Skin epidermis (tissue), 12 donors: ENCODE measurements at regions not wholly inside any gene's neighbourhood (a gene's known extent, or its start where the extent isn't known, plus 50 kb on each side); places are given as distances from the start of the nearest gene placed in this dataset.

Experiments
- H3K27ac ChIP-seq, 21 experiments: fragments of 200-600 bp; sonication (generic) in 11 of 21; one replicate each; pipeline ENCODE4 v1.5.0; 2020; ENCODE audit warnings: mild to moderate bottlenecking in 3 of 21, inconsistent platforms in 2 of 21, moderate library complexity in 2 of 21
- H3K4me3 ChIP-seq, 7 experiments: fragments of 200-600 bp; sonication (generic) in 2 of 7; one replicate each; pipeline ENCODE4 v1.5.0; 2020; ENCODE audit warnings: inconsistent platforms in 2 of 7, mild to moderate bottlenecking in 2 of 7, moderate library complexity in 1 of 7

DNA sequence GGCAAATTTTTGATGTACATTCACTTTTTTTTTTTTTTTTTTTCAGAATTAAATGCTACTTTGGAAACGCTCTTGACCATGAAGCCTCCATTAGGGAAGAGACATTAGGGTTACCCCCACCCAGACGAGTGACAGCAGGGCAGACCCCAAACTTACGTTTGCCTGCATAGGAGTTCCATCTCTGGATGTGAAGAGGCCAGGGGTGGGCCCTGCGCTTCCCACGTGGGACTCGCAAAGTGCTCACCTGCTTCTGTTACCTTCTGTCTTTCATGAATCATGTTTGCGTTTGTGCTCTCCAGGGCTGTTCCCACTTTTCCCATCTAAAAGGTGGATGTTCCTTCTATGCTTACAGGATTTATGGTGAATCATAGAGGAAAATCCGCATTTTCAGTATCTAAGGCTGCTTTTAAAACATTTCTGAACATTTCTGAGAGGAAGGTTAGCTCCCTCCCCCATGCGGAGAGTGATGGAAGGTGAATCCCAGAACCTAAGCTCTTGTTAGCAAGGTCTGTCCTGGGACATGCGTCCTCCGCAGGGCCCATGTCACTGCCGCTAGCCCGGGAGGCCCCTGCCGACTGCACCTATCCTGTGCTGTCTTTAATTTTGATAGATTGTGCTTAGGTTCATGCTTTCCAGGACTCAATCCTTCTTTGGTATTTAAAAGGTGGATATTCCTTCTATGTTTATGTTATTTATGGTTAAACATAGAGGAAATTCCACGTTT, 135.7 kb upstream of the RTL1 start:
- no peak overlapping the region for H3K4me3 ChIP-seq
- H3K27ac ChIP-seq = no peak overlapping the region

DNA sequence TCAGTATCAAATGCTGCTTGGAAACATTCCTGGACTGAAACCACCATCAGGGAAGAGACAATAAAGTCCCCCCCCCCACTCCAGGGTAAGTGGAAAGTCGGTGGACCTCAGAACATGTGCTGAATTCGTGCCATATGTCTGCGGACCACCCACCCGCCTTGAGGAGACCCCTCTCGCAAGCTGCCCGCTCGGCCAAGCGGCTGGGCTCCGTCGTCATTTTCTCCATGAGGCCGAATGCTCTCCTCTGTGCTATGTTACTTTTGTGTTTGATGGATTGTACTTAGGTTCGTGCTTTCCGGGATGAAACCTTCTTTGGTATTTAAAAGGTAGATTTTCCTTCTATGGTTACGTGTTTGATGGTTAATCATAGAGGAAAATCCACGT, 136.2 kb upstream of the RTL1 start:
- Histone ChIP-seq H3K4me3 (no peak overlapping the region), H3K27ac (no peak overlapping the region)

DNA sequence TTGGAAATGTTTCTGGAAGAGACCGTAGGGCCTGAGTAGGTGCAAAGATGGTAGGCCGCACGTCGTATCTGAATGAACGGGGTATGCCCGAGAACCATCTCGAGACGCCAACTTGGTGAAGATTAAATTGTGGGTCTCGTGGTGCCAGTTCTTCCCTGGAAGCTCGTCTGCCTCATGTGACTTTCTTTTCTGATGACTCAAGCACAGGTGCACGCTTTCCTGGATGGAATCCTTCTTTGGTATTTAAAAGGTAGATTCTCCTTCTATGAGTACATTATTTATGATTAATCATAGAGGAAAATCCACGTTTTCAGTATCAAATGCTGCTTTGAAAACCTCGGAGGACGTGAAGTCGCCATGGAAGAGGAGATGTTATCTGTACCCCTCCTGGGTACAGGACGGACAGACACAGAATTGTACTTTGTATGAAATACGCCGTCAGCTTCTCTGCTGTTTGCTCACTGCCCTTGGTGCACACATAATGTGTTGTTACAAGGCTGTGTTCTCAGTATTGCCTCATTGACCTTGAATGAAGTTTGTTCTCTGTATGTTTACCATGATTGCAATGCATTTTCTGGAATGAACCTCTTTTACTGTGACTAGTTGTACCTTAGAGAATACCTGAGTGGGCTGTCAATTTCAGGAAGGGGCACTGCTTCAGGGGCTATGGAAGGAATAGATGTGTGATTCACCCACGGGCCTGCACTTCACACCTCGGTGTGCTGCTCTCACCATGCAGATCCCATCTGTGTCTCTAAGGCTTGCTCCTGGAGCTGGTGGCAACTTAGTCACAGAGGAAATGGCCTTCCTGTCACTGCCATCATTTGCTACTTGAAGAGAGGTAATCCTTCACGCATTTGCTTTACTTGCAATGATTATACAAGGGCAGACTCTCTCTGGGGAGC, 137.3 kb upstream of the RTL1 start:
- H3K4me3 ChIP-seq = no peak overlapping the region
- H3K27ac ChIP-seq = no peak overlapping the region

DNA sequence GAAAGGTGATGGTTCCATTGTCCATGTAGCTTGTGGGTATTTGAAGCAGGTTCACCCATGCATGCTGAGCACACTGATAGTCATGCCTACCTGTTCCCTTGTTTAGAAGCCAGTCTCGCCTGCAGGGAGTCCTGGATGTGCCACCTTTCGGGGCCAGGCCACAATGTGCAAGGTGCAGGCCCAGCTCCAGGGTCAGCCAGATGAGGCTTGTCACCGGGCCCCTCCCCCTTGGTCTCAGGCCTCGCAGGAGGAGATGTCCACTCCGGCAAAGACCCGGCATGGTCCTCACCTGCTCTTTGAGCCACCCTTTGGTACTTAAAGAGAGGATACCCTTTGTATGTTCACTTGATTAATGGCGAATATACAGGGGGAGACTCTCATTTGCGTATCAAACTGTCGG, 140.4 kb upstream of the RTL1 start:
- H3K4me3 ChIP-seq = no peak overlapping the region
- no peak overlapping the region for H3K27ac ChIP-seq

DNA sequence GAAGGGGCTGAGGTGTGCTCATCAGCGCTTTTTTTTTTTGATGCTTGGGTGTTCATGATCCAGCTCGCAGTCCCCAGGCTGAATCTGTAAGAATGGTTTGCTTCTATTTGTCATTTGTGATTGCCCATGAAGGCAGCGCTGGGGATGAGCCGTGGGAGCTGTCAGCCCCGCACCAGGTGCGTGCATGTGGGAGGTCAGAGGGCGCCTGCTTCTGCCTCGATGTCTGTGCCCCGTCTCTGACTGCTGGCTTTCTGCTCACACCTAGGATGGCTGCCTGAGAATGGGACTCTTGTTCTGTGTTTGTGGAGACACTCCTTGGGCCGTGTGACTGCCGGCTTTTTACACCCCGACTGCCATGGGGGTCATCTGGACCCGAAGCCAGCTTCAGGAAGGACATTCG, 141.2 kb upstream of the RTL1 start:
- Histone ChIP-seq H3K27ac (no peak overlapping the region), H3K4me3 (no peak overlapping the region)

DNA sequence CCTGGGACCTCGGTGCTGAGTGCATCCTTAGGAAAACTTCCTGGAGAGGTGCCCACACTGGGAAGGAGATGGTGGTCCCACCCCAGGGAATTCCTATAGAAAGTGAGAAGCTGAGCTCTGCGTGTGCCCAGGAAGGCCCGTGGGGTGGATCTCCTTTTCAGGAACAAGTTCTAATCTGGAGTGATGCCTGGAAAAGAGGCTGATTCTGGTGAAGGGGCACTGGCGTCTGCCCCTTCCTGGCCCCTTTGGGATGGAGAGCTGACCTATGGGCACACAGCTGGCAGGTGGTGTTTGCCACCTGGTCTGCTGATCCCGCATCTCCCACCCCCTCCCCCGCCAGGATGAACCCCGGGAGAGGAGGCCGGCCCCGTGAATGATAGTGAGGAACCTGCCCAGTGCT, 142.0 kb upstream of the RTL1 start:
- H3K27ac ChIP-seq = no peak overlapping the region
- H3K4me3 ChIP-seq = no peak overlapping the region

DNA sequence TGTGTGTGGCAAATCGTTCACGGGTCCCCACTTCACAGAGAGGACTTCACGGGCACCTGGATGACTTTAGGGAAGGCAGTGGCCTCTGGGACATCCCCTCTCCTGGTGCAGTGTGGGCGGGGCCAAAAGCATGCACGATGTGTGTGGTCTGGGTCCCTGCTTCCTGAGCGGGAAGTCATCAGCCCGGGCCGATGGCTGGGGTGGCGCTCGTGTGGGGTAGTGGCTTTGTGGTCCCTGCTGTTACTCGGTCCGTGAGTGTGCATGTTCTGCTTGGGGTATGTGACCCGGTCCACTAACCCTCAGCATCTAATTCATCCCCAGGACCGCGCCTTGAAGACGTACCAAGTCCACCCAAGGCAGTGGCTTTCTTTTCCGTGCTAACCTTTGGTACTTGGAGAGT, 142.5 kb upstream of the RTL1 start:
- Histone ChIP-seq H3K4me3 (no peak overlapping the region), H3K27ac (no peak overlapping the region)

DNA sequence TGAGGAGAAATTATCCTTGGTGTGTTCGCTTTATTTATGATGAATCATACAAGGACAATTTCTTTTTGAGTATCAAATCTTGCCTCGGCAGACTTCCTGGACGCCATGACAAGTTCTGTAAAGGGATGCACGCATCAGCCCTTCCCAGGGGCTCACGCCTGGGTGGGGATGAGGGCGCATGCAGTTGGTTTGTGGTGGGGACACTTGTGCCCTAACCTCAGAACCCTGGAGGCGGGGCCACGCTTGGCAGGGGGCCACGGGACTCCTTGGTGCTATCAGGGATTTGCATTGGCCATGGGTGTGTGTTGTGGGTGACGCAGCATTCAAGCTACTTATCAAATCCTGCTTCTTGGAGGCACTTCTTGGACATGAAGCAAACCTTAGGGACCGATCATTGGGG, 143.8 kb upstream of the RTL1 start:
- no peak overlapping the region for H3K4me3 ChIP-seq
- H3K27ac ChIP-seq = no peak overlapping the region

DNA sequence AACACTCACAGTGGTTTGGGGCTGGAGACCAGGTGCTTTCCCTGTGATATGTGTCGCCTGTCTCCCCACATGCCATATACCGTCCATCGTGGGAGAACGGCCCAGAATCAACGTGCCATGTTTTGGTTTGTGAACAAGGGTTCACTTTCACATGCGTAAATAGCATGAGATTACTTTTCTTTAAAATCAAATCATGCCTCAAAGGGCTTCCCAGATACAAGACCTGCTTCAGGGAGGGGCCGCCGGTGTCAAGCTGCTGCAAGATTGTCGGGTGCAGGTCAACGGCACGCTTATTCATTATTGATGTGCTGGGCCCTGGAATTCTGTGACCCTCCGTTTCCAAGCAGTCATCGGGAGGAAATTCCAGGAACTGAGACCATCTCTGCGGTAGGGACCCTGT, 145.2 kb upstream of the RTL1 start:
- Histone ChIP-seq H3K27ac (no peak overlapping the region), H3K4me3 (no peak overlapping the region)

DNA sequence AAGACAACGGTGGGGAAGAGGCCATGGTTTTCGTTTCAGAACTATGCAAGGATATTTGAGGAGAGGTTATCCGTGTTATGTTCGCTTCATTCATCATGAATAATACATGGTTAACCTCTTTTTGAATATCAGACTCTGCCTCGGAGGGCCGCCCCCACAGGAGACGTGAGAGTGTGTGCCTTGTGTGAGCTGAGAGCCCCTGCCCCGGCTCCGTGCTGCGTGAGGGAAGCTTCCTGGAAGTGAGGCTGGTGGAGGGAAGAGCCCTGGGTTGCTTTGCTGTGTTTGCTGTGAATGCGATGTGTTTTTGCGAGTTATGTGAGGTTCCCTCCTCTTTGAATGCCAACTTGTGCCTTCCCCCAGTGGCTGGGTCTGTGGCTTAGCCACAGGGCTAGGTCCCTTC, 146.0 kb upstream of the RTL1 start:
- no peak overlapping the region for H3K27ac ChIP-seq
- no peak overlapping the region for H3K4me3 ChIP-seq

DNA sequence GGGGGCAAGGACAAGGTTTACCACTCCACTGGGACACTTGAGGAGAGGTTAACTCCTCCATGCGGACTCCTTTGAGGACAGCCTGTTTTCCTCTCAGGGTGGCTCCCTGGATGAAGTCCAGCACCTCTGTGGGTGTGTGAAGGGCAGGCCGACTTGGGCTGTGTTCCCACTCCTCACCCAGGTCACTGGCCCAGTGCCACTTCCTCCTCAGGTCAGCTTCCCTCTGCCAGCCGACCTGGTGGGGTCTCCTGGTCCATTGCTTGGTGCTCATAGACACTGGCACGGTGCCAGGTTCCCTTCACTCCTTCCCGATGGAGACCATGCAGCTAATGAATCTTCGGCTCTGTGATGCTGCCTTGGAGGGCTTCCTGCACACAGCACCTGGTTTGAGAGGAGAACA, 146.4 kb upstream of the RTL1 start:
- no peak overlapping the region for H3K27ac ChIP-seq
- no peak overlapping the region for H3K4me3 ChIP-seq

DNA sequence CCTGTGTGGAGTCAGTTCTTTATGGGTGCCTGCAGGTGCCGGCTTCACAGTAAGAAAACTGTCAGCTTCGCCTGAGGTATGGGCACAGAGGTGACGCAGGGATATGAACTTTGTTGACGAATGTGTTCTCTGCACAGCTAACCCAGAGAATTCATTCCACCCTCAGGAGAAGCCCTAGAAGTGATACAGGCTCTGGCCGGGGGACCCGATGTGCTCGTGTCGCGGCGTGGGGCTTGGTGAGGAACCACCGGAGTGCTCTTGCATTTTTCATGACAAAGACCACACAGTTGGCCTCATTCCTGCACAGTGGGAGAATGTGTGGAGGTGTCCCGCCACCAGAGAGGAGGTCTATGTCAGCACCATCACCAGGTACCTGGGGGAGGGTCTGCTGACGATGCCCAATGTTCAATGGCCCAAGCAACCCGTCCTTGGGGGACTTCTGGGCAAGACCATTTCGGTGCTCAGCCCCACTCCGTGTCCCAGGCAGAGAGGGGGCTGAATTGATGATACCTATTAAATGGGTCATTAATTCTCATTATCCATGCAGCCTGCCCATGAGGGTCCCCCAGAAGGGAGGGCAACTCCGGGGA, 147.5 kb upstream of the RTL1 start:
- Histone ChIP-seq H3K27ac (no peak overlapping the region), H3K4me3 (no peak overlapping the region)

DNA sequence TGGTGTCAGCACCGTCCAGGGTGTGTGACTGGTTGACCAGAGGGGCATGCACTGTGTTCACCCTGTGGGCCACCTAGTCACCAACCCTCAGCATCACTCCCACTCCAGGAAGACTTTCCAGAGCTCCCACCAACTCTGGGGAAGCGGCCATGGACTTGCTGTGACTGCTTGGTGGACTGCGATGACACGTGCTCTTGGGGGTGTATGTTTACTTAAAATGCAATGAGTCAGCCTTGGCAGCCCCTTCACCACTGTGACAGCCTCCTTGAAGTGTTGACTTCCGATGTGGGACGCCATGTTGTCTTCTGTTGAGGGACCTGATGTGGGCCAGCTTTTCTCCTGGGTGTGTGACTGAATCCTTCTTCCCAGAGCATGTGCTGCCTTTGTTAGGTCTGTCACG, 151.1 kb upstream of the RTL1 start:
- H3K27ac ChIP-seq = no peak overlapping the region

DNA sequence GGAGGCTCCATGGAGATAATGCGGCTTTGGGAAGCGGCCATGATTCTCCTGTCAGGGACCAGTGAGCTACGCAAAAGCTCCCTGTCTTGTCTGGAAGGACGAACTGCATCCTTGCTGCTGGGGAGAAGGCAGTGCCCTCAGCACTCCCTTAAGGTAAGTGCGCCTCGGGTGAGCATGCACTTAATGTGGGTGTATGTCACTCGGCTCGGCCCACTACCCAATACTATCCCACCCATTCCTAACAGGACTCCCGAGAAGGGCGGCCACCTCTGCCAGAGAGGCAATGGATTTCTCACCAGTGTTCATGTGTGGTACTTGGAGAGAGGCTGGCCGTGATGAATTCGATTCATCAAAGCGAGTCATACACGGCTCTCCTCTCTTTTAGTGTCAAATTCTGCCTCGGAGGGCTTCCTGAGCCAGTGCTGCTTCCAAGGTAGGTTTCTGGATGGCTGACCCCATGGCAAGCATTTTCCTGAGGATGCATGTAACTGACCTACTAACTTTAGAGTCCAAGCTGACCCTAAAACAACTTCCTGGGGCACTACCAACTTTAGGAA, 151.7 kb upstream of the RTL1 start:
- H3K27ac ChIP-seq = no peak overlapping the region
- H3K4me3 ChIP-seq = no peak overlapping the region

More for the DNA sequence above, 151.1 kb upstream of the RTL1 start:
- no peak overlapping the region for H3K4me3 ChIP-seq

DNA sequence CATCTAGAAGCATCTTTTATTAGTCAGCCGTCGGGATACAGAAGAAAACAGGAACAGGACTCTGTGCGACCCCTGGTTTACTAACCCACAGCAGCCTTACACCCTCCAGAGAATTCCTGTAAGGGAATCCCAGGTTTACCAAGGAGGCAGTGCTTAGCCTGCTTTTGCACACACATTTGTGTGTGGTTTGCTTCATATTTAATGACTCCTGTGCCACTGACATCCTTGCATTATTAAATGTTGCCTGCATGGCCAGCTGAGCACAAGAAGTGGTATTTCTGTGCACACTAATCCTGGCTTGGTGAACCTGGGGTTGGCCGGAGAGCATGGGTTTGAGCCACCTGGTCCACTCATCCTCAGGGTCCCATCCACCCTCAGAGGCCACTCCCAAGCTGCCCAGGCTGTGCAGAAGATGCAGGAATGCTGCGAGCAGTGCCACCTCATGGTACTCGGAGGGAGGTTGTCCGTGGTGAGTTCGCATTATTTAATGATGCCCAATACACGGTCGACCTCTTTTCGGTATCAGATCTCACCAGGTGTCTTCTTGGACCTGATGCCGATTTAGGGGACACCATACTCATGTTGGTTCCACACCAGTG, 152.4 kb upstream of the RTL1 start:
- Histone ChIP-seq H3K4me3 (no peak overlapping the region), H3K27ac (no peak overlapping the region)

DNA sequence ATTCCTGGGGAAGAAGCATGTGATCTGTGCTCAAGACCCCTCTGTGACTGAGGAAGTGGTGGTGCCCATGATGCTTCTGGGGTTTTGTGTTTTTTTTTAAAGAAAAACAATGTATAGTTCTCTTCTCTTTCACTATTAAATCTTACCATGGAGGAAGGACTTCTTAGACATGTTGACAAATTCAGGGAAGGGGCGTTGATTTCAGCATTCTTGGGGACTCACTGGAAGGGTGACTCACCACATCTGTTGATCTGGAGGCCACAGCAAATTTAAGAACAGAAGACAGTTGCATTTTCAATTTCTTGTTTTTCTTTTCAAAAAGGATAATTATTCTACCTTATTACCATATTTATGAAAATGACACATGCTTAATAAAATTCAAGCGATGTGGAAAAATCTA, 152.9 kb upstream of the RTL1 start:
- H3K27ac ChIP-seq = no peak overlapping the region
- H3K4me3 ChIP-seq = no peak overlapping the region

DNA sequence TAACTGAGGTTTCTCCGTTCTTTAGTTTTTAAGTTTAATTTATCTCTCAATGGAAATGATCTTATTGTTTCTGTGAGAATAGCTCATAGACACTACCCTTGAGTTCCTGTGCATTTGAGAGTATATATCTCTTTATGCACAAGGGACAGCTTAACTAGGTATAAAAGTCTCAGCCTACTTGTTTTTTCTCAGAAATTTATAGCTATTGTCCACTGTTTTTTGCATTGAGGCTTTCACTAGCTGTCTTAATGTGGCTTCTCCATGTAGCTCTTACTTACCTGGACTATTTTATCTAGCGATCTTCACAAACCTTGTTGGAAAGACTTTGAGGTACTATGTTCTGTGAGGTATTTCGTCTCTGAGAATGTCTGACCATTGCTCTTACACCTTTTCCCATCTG, 153.9 kb upstream of the RTL1 start:
- H3K4me3 ChIP-seq = no peak overlapping the region
- H3K27ac ChIP-seq = no peak overlapping the region

DNA sequence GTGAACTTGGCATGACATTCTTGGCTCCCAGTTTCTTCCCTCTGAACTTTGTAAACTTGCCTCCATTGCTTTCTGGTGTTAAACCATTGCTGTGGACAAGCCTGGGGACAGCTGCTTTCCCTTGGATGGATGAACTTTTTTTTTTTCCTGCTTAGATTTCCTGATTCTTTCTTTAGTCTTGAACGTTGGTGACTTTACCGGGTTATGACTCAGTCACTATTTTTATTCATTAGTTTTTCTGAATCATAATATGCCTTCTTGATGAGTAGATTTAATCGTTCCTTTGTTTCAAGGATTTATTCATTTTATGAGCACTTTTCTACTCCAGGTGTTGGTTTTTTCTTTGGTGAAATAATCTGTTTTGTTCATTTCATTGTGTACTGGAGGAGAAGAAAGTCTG, 155.0 kb upstream of the RTL1 start:
- Histone ChIP-seq H3K4me3 (no peak overlapping the region), H3K27ac (no peak overlapping the region)

DNA sequence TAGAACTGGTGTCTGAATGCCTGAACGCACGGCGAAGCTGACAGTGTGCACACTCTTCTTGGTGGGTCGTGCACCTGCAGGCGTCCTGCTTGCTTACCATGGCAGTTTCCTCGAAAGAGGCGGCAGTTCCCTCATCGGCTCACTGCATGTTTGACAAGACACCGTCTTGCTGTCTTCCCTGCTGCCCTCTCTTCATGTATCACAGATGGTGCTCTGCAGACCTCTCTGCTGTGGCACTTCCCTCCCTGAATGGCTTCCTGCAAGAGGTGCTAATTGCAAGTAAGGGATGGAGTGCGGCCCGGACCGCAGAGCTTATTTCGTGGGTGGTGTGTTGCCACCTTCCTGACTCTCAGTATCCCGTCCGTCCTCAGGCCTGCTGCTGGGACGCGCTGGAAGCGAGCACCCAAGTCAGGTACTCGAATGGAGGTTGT, 156.7 kb upstream of the RTL1 start:
- H3K27ac ChIP-seq = no peak overlapping the region
- H3K4me3 ChIP-seq = no peak overlapping the region

DNA sequence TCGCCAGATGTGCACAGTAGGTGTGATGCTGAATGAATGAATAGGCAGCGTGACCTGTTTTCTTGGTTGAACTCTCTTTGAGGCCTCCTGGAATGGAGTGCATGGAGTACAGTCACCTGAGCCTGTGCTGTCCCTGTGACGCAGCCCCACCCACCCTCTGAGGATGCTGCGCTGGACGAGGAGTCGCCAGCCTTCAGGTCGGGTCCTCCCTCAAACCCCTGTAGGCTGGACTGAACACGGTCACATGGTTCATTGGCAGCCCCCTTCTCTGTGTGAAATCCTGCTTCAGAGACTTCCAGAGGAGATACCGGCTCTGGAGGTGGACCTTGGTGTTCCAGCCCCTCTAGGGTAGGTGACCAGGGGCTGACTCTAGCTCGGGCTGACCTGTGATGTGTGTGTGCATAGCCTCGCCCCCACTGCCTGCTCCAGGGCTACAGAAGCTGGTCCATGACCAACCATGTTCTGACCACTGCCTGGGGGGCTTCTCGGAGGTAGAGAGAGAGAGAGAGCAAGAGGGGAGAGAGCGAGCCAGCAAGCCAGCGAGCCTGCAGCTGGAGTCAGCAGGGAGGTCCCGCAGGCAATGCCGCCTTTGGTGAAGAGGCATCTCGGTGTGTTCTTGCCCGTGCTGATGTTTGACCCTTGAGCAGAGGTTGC, 158.0 kb upstream of the RTL1 start:
- Histone ChIP-seq H3K27ac (no peak overlapping the region), H3K4me3 (no peak overlapping the region)
